ENCODE measurements at regions not wholly inside any gene's neighbourhood (a gene's known extent, or its start where the extent isn't known, plus 50 kb on each side); places are given as distances from the start of the nearest gene placed in this dataset.

- H2AFZ ChIP-seq, result no peak overlapping the region
- H3K9ac ChIP-seq, result no peak overlapping the region
- no peaks in the 10 kb centered on the region for H3K79me2 ChIP-seq
- no peaks in the 10 kb centered on the region for H3K27me3 ChIP-seq (ENCODE audit: control insufficient read depth, insufficient read depth, low read length)
- no peak overlapping the region for H3K4me2 ChIP-seq (ENCODE audit: low read length)
- H3K9me3 ChIP-seq (ENCODE audit: control insufficient read depth, low read length), result no peaks in the 10 kb centered on the region
- H3K27ac ChIP-seq, result no peak overlapping the region
- no peak overlapping the region for H3K4me3 ChIP-seq (ENCODE audit: low read depth, low read length)
- H3K4me1 ChIP-seq, result no peaks in the 10 kb centered on the region
- TF ChIP-seq CTCF (IDR thresholded peaks at IDR 0.05), result no peak
- H3K36me3 ChIP-seq (ENCODE audit: control insufficient read depth, insufficient read depth, low read length), result no peaks in the 10 kb centered on the region
Observed at GRCh38 chr2:20521682-20522189, 74.9 kb downstream of the RHOB start.

- no peak overlapping the region for H2AFZ ChIP-seq
- no peaks in the 10 kb centered on the region for H3K36me3 ChIP-seq (ENCODE audit: control insufficient read depth, insufficient read depth, low read length)
- H3K27me3 ChIP-seq (ENCODE audit: control insufficient read depth, insufficient read depth, low read length), result no peaks in the 10 kb centered on the region
- TF ChIP-seq CTCF (IDR thresholded peaks at IDR 0.05), result no peak
- H3K4me1 ChIP-seq, result no peaks in the 10 kb centered on the region
- H3K9ac ChIP-seq, result no peak overlapping the region
- no peak overlapping the region for H3K4me3 ChIP-seq (ENCODE audit: low read depth, low read length)
- H3K9me3 ChIP-seq (ENCODE audit: control insufficient read depth, low read length), result no peaks in the 10 kb centered on the region
- no peaks in the 10 kb centered on the region for H3K79me2 ChIP-seq
- H3K27ac ChIP-seq, result no peak overlapping the region
- no peak overlapping the region for H3K4me2 ChIP-seq (ENCODE audit: low read length)
Observed at GRCh38 chr2:20523073-20523798, 76.4 kb downstream of the RHOB start.

- no peaks in the 10 kb centered on the region for H3K9me3 ChIP-seq (ENCODE audit: control insufficient read depth, low read length)
- no peak overlapping the region for H3K4me3 ChIP-seq (ENCODE audit: low read depth, low read length)
- H3K36me3 ChIP-seq (ENCODE audit: control insufficient read depth, insufficient read depth, low read length), result no peaks in the 10 kb centered on the region
- no peak overlapping the region for H3K27ac ChIP-seq
- H3K27me3 ChIP-seq (ENCODE audit: control insufficient read depth, insufficient read depth, low read length), result no peaks in the 10 kb centered on the region
- H3K9ac ChIP-seq, result no peak overlapping the region
- TF ChIP-seq CTCF (IDR thresholded peaks at IDR 0.05), result no peak
- no peak overlapping the region for H2AFZ ChIP-seq
- H3K4me2 ChIP-seq (ENCODE audit: low read length), result no peak overlapping the region
- H3K79me2 ChIP-seq, result no peaks in the 10 kb centered on the region
- H3K4me1 ChIP-seq, result no peaks in the 10 kb centered on the region
Observed at GRCh38 chr2:20523799-20524187, 76.9 kb downstream of the RHOB start.

- H2AFZ ChIP-seq, result no peak overlapping the region
- no peaks in the 10 kb centered on the region for H3K9me3 ChIP-seq (ENCODE audit: control insufficient read depth, low read length)
- no peaks in the 10 kb centered on the region for H3K36me3 ChIP-seq (ENCODE audit: control insufficient read depth, insufficient read depth, low read length)
- H3K4me2 ChIP-seq (ENCODE audit: low read length), result no peak overlapping the region
- H3K4me3 ChIP-seq (ENCODE audit: low read depth, low read length), result no peak overlapping the region
- H3K9ac ChIP-seq, result no peak overlapping the region
- H3K27ac ChIP-seq, result no peak overlapping the region
- H3K27me3 ChIP-seq (ENCODE audit: control insufficient read depth, insufficient read depth, low read length), result no peaks in the 10 kb centered on the region
- H3K79me2 ChIP-seq, result no peaks in the 10 kb centered on the region
- TF ChIP-seq CTCF (IDR thresholded peaks at IDR 0.05), result no peak
- no peaks in the 10 kb centered on the region for H3K4me1 ChIP-seq
Observed at GRCh38 chr2:20524412-20525040, 77.7 kb downstream of the RHOB start.
